22Rv1 (cell line): ENCODE measurements at regions not wholly inside any gene's neighbourhood (a gene's known extent, or its start where the extent isn't known, plus 50 kb on each side); places are given as distances from the start of the nearest gene placed in this dataset.
A peak's percentile ranks its signal among the peaks of the same experiment; 100 is the strongest.

Experiments used
- H3K27ac ChIP-seq: fragments of 450-650 bp; 2 replicates; pipeline ENCODE4 v1.5.1; 2017
- ZFX ChIP-seq: fragments of 450-650 bp; IDR thresholded peaks from 2 replicates; pipeline ENCODE4 v1.6.1; 2017; ENCODE audit warnings: antibody characterized with exemption, borderline replicate concordance
- TF ChIP-seq, protein P1 (sequence below): fragments of 450-650 bp; IDR thresholded peaks from 2 replicates; pipeline ENCODE4 v1.5.1; 2017; ENCODE audit warnings: mild to moderate bottlenecking

DNA sequence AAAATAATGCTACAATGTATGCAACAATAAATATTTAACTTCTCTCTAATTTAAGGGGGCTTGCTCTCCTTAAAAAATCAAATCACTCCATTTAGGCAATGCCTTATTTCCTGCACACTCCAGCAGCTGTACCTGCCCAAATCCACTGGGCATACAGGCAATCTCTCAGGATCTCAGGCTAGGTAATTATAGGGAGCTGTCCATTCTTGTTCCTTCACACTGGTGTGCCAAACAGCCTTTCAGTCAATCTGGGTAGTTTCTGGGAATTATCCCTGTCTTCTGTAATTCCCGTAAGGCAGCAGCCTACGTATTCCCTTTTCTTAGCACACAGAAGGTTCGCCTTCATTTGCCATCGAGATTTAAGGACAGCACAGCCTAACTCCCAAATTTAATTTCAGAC lies 922.6 kb upstream of the SLIT2 start:
- TF ChIP-seq, protein P1, sequence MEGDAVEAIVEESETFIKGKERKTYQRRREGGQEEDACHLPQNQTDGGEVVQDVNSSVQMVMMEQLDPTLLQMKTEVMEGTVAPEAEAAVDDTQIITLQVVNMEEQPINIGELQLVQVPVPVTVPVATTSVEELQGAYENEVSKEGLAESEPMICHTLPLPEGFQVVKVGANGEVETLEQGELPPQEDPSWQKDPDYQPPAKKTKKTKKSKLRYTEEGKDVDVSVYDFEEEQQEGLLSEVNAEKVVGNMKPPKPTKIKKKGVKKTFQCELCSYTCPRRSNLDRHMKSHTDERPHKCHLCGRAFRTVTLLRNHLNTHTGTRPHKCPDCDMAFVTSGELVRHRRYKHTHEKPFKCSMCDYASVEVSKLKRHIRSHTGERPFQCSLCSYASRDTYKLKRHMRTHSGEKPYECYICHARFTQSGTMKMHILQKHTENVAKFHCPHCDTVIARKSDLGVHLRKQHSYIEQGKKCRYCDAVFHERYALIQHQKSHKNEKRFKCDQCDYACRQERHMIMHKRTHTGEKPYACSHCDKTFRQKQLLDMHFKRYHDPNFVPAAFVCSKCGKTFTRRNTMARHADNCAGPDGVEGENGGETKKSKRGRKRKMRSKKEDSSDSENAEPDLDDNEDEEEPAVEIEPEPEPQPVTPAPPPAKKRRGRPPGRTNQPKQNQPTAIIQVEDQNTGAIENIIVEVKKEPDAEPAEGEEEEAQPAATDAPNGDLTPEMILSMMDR, result no peak
- no peak for TF ChIP-seq ZFX
- H3K27ac ChIP-seq, result no peak overlapping the region

DNA sequence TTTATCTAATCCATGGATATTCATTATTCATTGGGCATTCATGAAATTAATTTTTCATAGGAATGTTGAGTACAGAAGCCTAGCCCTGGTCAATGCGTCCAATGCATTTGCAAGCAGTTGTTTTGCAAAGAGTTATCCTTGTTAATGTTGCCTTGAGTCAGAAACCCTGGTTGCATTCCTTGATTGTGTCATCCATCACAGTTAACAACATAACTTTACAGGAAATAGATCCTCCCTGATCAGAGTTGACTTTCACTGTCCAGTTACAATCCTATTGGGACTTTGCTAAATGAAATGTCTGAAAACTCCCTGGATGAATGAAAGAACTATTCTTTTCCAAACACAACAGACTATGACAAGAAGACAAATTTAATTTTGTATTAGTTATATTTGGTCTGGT lies 924.3 kb upstream of the SLIT2 start:
- no peak for TF ChIP-seq ZFX
- TF ChIP-seq, protein P1, result no peak
- H3K27ac ChIP-seq, result no peak overlapping the region

DNA sequence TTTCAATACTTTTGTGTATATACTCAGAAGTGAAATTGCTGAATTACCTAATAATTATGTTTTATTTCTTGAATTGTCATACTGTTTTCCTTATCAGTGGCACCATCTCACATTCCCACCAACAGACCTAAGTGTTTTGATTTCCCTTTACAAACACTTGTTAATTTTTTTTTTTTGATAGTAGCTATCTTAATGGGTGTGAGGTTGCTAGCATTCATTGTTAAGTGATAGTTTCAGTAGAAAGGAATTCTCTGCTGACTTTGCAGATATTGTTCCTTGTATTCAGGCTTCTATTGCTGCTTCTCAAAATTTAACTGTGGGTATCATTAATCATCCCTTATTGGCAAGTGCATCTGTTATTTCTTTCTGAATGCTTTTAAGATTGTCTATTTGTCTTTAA lies 927.5 kb upstream of the SLIT2 start:
- H3K27ac ChIP-seq, result no peak overlapping the region
- TF ChIP-seq ZFX, result no peak
- TF ChIP-seq, protein P1, result no peak

DNA sequence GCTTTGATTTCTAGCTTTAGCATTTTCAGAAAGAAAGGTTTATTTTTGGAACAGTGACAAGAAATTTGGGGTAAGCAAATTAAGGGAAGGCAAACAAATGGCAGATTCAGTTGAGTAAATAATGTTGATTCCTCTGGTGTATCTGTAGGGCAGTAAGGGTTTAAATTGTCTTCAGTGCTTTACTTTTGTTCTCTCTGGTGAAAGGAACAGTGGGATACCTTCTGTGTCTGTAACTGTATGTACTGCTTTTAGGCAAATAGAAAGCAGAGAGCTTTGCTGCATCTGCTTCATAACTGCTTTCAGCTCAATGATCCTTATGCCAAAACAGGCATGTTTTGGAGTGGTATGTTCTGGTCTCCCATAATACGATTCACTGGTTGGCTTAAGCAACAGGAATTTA lies 932.1 kb upstream of the SLIT2 start:
- TF ChIP-seq, protein P1, result no peak
- TF ChIP-seq ZFX, result no peak
- H3K27ac ChIP-seq, result no peak overlapping the region

DNA sequence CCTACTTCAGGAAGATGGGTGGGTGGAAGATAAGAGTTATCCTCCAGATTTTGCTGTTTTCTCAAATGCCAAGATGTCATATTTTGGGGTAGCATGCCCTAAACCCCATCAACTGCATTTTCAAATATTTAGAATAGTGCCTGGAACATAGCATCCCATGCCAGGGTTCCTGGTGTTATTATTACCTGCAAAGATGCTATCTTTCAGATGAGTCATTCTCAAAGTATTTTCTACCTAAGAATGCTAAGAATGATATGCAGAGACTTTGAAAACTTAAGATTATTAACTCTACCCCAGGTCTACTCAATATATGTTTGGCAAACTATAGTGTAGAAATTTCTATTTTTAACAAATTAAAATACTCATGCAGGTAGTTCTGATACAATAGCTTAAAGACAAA lies 934.3 kb upstream of the SLIT2 start:
- no peak overlapping the region for H3K27ac ChIP-seq
- TF ChIP-seq ZFX, result no peak
- TF ChIP-seq, protein P1, result no peak

DNA sequence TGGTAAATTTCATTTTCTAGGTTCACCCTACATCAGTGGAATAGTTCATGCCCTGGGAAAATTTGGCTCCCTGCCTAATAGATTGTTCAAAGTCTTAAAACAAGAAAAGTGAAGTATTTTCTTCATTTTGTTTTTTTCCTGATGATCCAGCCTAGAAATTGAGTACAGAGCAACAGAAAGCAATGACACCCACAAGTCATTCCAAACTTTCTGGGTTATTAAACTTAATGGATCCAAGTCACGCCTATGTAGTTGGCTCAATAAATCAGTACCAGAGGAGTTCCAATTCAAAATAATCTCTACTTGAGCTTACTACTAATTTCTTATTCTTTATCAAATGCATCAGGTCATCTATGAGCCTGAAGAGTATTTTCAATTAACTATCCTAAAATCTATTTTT lies 937.6 kb upstream of the SLIT2 start:
- no peak overlapping the region for H3K27ac ChIP-seq

DNA sequence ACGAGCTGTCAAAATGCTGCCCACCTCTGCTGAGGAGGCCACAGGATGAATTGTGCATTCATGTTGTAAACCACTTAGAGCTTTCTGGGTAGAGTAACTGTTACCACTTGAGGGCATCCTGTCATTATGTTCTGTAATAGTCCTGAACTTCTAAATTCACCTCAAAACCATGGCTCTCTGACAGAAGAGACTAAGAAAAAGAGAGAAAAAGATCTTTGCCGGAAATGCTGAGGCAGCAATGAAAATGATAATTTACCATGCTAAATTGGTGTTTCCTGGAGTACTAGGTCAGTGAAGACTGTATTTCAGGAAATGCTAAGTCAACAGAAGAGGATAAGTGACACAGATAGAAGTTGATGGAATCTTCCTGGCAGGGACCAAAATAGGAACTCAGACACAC lies 942.3 kb upstream of the SLIT2 start:
- no peak overlapping the region for H3K27ac ChIP-seq
- TF ChIP-seq, protein P1, result peak; percentile 13; the same call in 1 of the 2 replicates
- no peak for TF ChIP-seq ZFX

More for the DNA sequence above, 937.6 kb upstream of the SLIT2 start:
- no peak for TF ChIP-seq ZFX
- TF ChIP-seq, protein P1, result no peak
